ENCODE measurements at regions not wholly inside any gene's neighbourhood (a gene's known extent, or its start where the extent isn't known, plus 50 kb on each side); places are given as distances from the start of the nearest gene placed in this dataset.

DNA sequence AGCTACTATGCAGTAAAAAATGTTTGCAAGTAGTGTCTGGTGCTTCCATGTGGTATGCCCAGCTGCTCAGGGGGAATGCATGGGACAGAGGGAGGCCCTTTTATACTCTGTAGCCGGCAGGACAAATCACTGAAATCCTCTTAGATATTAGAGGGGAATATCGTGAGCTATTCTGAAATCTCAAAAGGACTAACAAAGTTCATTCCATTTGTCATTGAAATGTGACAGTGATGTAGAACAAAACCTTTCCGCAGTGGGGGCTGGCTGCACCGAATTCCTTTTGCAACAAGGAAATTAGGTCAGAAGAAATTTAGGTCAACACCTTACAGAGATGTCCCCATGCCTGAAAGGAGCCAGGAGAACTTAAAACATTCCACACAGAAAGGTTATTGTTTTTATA is 72.4 kb upstream of the MEF2C start:
- TF ChIP-seq, protein P1, sequence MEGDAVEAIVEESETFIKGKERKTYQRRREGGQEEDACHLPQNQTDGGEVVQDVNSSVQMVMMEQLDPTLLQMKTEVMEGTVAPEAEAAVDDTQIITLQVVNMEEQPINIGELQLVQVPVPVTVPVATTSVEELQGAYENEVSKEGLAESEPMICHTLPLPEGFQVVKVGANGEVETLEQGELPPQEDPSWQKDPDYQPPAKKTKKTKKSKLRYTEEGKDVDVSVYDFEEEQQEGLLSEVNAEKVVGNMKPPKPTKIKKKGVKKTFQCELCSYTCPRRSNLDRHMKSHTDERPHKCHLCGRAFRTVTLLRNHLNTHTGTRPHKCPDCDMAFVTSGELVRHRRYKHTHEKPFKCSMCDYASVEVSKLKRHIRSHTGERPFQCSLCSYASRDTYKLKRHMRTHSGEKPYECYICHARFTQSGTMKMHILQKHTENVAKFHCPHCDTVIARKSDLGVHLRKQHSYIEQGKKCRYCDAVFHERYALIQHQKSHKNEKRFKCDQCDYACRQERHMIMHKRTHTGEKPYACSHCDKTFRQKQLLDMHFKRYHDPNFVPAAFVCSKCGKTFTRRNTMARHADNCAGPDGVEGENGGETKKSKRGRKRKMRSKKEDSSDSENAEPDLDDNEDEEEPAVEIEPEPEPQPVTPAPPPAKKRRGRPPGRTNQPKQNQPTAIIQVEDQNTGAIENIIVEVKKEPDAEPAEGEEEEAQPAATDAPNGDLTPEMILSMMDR (IDR thresholded peaks at IDR 0.05; ENCODE audit: insufficient read depth, low read depth, low read length, missing control alignments) = no peak
- DNase-seq (ENCODE audit: low read depth) = no peak
- no peak overlapping the region for H3K4me3 ChIP-seq (ENCODE audit: low read length)

DNA sequence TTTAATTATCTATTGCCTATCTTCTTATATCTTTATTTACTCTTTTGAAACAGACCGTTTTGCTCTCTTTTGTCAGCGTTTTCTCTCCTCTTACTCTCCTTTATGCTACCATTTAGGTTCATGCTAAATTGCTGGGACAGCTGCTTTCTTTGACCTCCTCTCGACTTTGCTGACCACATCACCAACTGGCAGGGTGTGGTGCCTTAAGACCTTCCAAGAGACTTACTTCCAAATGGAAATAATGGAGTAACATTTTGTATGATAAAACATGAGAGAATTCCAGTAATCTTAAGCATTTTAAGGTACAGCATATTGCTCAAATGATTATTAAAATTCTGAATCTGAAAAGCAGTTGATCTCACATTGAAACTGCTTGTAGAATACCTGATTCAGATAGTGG is 71.5 kb upstream of the MEF2C start:
- no peak for DNase-seq (ENCODE audit: low read depth)
- TF ChIP-seq, protein P1 (IDR thresholded peaks at IDR 0.05; ENCODE audit: insufficient read depth, low read depth, low read length, missing control alignments) = no peak

DNA sequence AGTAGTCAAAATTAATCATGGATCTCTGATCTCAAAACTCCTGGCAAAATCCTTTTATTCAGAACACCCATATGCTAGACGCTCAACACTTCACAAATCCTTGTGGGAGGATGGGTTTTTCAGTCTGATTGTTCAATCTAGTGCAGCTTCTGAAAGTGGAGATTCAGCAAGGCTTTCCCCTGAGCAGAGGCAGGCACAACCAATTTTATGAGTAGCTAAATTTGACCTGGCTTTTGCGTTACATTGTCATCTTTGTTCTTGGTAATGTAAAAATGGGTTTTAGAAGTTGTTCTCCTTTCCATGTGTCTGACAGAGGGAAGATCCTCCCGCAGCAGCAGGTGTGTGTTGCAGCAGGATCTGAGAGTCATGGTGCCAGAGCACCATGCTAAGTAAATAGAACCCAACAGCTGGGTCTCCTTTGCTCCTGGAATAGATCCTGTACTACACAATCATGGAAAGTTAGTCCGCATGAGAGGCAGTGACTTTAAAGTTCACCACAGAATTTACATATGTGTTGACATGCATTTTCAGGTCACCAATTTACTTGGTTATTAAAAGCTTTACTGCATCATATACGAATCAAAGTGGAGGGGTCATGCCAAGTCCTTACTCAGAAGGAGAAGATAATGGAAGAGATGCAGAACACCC is 70.1 kb upstream of the MEF2C start:
- TF ChIP-seq, protein P1 (IDR thresholded peaks at IDR 0.05; ENCODE audit: insufficient read depth, low read depth, low read length, missing control alignments) = no peak
- DNase-seq (ENCODE audit: low read depth) = no peak
- H3K4me3 ChIP-seq (ENCODE audit: low read length) = no peak overlapping the region

More for the DNA sequence above, 71.5 kb upstream of the MEF2C start:
- no peak overlapping the region for H3K4me3 ChIP-seq (ENCODE audit: low read length)

DNA sequence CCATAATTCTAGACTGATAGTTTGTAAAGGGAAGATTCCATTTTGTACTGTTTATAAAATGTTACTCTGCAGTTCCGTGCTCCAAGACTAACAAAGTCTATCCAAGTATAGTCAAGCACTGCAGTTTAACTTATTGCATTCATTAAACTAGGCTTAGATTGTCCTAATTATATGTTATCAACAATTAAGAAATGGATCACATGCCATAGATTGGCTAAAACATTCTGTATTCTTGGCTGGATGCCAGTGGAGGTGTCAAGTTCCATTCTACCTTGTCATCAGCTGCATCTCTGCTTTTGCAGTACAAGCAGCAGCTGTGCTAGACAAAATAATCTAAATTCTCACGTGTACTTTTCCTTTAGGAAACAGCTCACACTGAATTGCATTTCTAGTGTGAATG is 69.4 kb upstream of the MEF2C start:
- peak; percentile 59 for DNase-seq (ENCODE audit: low read depth)
- TF ChIP-seq, protein P1 (IDR thresholded peaks at IDR 0.05; ENCODE audit: insufficient read depth, low read depth, low read length, missing control alignments) = no peak
- H3K4me3 ChIP-seq (ENCODE audit: low read length) = no peak overlapping the region

DNA sequence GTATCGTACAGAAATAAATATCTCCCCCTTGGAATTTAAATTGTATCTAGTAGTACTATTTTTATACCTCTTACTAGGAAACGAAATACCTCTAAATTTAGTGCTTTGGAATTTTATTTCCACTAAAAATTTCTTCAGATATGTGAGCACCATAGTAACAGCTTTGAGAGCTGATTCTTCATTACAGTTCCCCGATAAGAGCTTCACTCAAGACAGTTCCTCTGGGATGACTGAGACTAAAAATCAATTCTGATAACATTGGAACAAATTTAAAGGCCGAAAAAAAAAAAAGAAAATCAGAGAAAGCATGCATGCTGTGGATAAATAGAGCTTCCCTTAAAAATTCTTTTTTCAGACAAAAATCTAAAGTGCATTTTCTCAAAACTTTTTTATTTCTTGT is 68.5 kb upstream of the MEF2C start:
- no peak for DNase-seq (ENCODE audit: low read depth)
- TF ChIP-seq, protein P1 (IDR thresholded peaks at IDR 0.05; ENCODE audit: insufficient read depth, low read depth, low read length, missing control alignments) = no peak
- H3K4me3 ChIP-seq (ENCODE audit: low read length) = no peak overlapping the region

DNA sequence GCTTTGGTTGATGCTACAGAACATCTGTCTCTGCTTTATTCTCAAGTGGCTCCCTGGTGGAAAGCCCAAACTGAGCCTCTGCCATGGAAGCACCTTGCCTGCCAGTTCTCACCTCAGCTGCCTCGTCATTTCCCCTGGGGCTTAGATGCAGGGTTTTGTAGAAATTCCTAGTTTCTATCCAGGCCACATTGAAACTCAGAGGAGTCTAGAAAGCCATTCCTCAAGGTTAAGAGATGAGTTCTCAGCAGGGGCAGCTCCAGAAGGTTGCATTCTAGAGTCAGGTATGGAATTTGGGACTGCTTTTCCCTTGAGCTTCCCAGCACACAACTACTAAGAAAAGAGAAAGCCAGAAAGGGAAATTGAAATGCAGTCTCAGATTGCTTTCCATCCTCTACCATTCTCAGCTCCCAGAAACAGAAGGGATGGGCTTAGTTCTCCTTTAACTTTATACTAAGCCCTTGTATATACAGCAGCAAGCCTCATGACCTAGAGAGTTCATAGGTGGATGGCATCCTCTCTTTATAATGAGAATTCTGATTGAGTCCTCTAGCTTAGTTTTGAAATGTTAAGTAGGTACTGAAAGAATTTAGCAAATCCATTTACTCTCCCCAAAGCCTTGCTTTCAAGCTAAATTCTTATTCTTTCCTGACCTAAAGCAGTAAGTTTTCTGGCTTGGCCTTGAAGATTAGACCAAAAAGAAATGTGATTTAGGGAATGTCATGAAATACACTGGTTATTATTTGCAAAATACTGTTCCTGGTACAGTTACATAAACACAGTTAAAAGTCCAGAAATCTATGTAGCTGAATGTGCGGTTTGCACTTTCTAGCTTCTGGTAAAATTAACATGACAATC is 66.0 kb upstream of the MEF2C start:
- TF ChIP-seq, protein P1 (IDR thresholded peaks at IDR 0.05; ENCODE audit: insufficient read depth, low read depth, low read length, missing control alignments) = no peak
- no peak for DNase-seq (ENCODE audit: low read depth)
- H3K4me3 ChIP-seq (ENCODE audit: low read length) = no peak overlapping the region
